Common myeloid progenitor, CD34-positive (primary cell): ENCODE measurements at regions not wholly inside any gene's neighbourhood (a gene's known extent, or its start where the extent isn't known, plus 50 kb on each side); places are given as distances from the start of the nearest gene placed in this dataset.

Experiments used
- CTCF ChIA-PET: fragments of 350-600 bp; sonication (Branson Sonifier 250); formaldehyde crosslinking; loops from one replicate; lab custom pipeline; 2021; ENCODE audit warnings: antibody characterized with exemption; lab: Charles Lee
- POLR2A ChIA-PET: fragments of 350-600 bp; sonication (Branson Sonifier 250); formaldehyde crosslinking; loops from one replicate; lab custom pipeline; 2021; ENCODE audit warnings: antibody characterized with exemption; lab: Charles Lee
- DNase-seq, 3 donors: peaks; one replicate each; pipeline versions ENCODE4 v3.0.0 to v3.0.0-alpha.2; 2013
- H3K27ac ChIP-seq, 2 experiments: 1 replicate in 1 of 2; 2 replicates in 1 of 2; pipeline ENCODE4 v1.7.0; 2013; ENCODE audit warnings: inconsistent platforms in 2 of 2, low read length in 2 of 2, mild to moderate bottlenecking in 2 of 2, low read depth in 1 of 2, moderate library complexity in 1 of 2; ENCODE audit not compliant: severe bottlenecking in 2 of 2, insufficient read depth in 1 of 2, poor library complexity in 1 of 2
- H3K27me3 ChIP-seq, 5 experiments: replicated peaks in 2 of 5; 1 replicate in 3 of 5; 2 replicates in 2 of 5; pipeline versions ENCODE4 v1.6.1 to v1.7.0; 2013; ENCODE audit warnings: low read length in 4 of 5, mild to moderate bottlenecking in 2 of 5, moderate library complexity in 2 of 5, inconsistent platforms in 1 of 5; ENCODE audit not compliant: insufficient read depth in 5 of 5, control insufficient read depth in 4 of 5
- H3K36me3 ChIP-seq, 4 experiments: 1 replicate in 2 of 4; 2 replicates in 2 of 4; pipeline versions ENCODE4 v1.6.1 to v1.7.0; 2013; ENCODE audit warnings: low read length in 3 of 4, control low read depth in 1 of 4, mild to moderate bottlenecking in 1 of 4; ENCODE audit not compliant: control insufficient read depth in 4 of 4, insufficient read depth in 4 of 4
- H3K4me1 ChIP-seq, 4 experiments: 1 replicate in 3 of 4; 2 replicates in 1 of 4; pipeline versions ENCODE4 v1.6.1 to v1.7.1; 2013; ENCODE audit warnings: low read length in 3 of 4, mild to moderate bottlenecking in 3 of 4, control low read depth in 1 of 4, inconsistent platforms in 1 of 4, moderate library complexity in 1 of 4; ENCODE audit not compliant: control insufficient read depth in 4 of 4, insufficient read depth in 4 of 4; ENCODE audit errors: control extremely low read depth in 1 of 4
- H3K4me3 ChIP-seq, 7 experiments: 1 replicate in 4 of 7; 2 replicates in 3 of 7; pipeline versions ENCODE4 v1.5.1 to v1.7.0; 2013; ENCODE audit warnings: mild to moderate bottlenecking in 7 of 7, low read length in 6 of 7, moderate library complexity in 6 of 7, inconsistent platforms in 2 of 7, low read depth in 2 of 7, control low read depth in 1 of 7; ENCODE audit not compliant: insufficient read depth in 4 of 7, control insufficient read depth in 1 of 7; ENCODE audit errors: extremely low read depth in 1 of 7
- H3K9me3 ChIP-seq, 5 experiments: 1 replicate in 4 of 5; 2 replicates in 1 of 5; pipeline versions ENCODE4 v1.6.1 to v1.7.1; 2013; ENCODE audit warnings: low read length in 4 of 5, mild to moderate bottlenecking in 2 of 5, inconsistent platforms in 1 of 5, low read depth in 1 of 5, moderate library complexity in 1 of 5; ENCODE audit not compliant: control insufficient read depth in 4 of 5, insufficient read depth in 2 of 5; ENCODE audit errors: control extremely low read depth in 1 of 5
- WGBS: methylation state at CpG from one replicate; pipeline ENCODE4 v1.1.5; 2013; ENCODE audit not compliant: insufficient coverage; 5-methylcytosine and 5-hydroxymethylcytosine counted together

DNA sequence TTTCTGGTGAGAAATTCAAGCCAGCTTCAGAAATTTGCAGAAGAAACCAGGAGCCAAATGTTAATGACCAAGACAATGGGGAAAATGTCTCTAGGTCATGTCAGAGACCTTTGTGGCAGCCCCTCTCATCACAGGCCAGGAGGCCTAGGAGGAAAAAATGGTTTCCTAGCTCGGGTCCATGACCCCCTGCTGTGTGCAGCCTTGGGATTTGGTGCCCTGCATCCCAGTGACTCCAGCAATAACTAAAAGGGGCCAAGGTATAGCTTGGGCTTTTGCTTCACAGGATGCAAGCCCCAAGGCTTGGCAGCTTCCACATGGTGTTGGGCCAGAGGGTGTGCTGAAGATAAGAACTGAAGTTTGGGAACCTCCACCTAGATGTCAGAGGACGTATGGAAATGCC is 814.7 kb upstream of the SLIT2 start:
- DNase-seq = no peak
- Histone ChIP-seq H3K9me3 (peaks cover 0 to 3% (median 0%) of the 10 kb centered on the region in 5 experiments), H3K27me3 (no peaks in the 10 kb centered on the region), H3K36me3 (no peaks in the 10 kb centered on the region), H3K27ac (no peak overlapping the region), H3K4me1 (no peaks in the 10 kb centered on the region), H3K4me3 (no peak overlapping the region)
- 64% methylated on average over 2 of the region's 2 CpGs for WGBS
- ChIA-PET POLR2A (no interaction called here), CTCF (no interaction called here)

DNA sequence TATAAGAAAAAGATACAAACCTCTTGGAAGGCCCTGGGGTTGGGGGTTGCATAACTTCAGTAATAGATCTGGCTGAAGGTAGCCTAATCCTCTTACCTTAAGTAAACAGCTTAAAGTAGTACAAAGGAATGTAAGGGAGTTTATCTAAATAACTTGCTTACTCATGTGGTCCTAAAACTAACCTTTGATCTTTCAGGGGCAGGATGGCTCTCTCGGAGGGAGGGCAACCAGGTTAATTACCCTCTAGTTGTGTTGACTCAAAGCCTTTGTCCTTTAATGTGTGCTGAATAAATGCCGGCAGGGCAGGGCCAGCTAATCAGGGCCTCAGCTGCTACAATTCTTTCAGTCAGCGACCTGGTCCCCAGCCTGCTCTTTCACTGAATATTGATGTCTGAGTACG is 822.0 kb upstream of the SLIT2 start:
- WGBS = 58% methylated on average over 3 of the region's 4 CpGs
- no peaks in the 10 kb centered on the region for H3K36me3 ChIP-seq
- peaks cover 0 to 4% (median 0%) of the 10 kb centered on the region in 5 experiments for H3K9me3 ChIP-seq
- CTCF ChIA-PET = no interaction called here
- no peak overlapping the region for H3K27ac ChIP-seq
- POLR2A ChIA-PET = no interaction called here
- H3K4me3 ChIP-seq = no peak overlapping the region
- no peak for DNase-seq
- no peaks in the 10 kb centered on the region for H3K27me3 ChIP-seq
- no peaks in the 10 kb centered on the region for H3K4me1 ChIP-seq

DNA sequence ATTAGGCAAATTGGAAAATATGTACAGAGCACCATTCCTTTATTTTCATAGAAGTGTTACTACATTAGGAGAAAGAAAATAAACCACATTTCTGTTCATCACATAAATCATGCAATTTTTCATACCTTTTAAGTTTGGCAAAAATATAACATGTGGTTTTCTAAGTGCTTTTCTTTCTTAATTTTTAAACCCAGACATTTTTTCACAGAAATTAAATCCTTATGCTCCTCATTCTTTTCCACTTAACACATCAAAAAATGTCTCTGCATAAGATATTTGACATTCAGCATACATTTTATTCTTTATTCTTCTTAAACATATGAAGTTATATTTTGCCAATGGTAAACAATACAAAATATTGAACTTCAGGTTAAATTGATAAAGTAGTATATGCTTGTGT is 826.6 kb upstream of the SLIT2 start:
- POLR2A ChIA-PET = no interaction called here
- Histone ChIP-seq H3K27me3 (no peaks in the 10 kb centered on the region), H3K4me3 (no peak overlapping the region), H3K27ac (no peak overlapping the region), H3K9me3 (peaks cover 0 to 4% (median 0%) of the 10 kb centered on the region in 5 experiments), H3K36me3 (no peaks in the 10 kb centered on the region), H3K4me1 (no peaks in the 10 kb centered on the region)
- DNase-seq = no peak
- CTCF ChIA-PET = no interaction called here

DNA sequence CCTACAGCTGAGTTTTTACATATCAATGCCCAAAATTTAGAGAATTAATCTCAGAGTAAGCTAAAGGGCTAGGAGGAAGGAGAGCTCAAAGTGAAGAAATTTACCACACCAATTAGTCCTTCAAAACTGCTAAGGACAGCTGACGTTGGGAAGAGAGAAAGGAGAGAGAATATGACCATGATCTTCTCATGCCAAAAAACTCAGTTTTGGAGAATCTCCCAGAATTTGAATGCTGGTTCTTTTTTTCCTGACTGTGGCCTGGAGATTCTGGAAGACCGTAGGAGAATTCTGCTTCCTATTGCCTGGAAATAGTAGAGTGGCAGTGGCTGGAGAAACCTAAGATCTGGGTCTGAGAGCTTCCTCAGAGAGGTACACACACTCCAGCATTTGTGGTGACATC is 834.4 kb upstream of the SLIT2 start:
- WGBS = 50% methylated on average over 1 of the region's 2 CpGs
- CTCF ChIA-PET = no interaction called here
- no peaks in the 10 kb centered on the region for H3K4me1 ChIP-seq
- no peak overlapping the region for H3K4me3 ChIP-seq
- POLR2A ChIA-PET = no interaction called here
- no peaks in the 10 kb centered on the region for H3K36me3 ChIP-seq
- no peaks in the 10 kb centered on the region for H3K9me3 ChIP-seq
- no peak for DNase-seq
- H3K27me3 ChIP-seq = no peaks in the 10 kb centered on the region
- H3K27ac ChIP-seq = no peak overlapping the region

DNA sequence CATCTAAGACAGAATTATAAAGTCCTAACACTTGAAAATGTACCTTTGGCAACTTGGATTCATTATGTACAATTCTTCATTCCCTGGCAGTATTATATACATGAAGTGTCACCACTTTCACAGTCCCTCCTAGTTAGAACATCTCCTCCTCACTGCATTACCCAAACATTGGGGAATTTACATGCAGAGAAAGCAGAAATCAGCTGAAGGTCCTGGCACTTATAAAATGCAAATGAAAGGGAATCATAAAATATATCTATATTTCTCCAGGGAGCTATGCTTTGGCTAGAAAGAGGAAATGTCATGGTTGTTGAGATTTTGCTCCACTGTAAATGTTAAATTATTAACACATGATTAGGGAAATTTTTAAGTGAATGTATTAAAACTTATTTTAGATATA is 835.6 kb upstream of the SLIT2 start:
- POLR2A ChIA-PET = no interaction called here

DNA sequence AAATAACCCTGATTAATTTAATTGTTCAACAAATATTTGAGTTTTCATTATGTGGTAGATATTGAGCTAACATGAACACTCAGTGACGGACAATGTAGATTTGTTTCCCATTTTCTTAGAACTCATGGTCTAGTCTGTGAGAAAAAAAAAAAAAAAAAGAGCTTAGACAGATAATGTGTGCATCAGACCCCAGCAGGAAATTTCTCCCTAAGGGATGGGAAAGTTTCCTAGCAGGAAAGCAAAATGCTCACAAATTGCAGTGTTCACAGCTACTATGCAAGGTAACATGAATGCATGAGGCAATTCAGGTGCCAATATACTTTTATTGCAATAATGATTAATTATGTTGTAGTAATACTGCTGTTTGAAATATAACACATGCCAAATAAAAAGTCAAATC is 843.2 kb upstream of the SLIT2 start:
- no peak overlapping the region for H3K4me3 ChIP-seq
- POLR2A ChIA-PET = no interaction called here
- no peaks in the 10 kb centered on the region for H3K36me3 ChIP-seq
- DNase-seq = no peak
- no peaks in the 10 kb centered on the region for H3K4me1 ChIP-seq
- 83% methylated on average over 1 of the region's 1 CpG for WGBS
- H3K9me3 ChIP-seq = no peaks in the 10 kb centered on the region
- CTCF ChIA-PET = interaction anchor here (0.8 kb wide), 1 partner anchor 25 kb away, joined by 3 read pairs; no protein-coding TSS in a partner anchor
- no peaks in the 10 kb centered on the region for H3K27me3 ChIP-seq
- H3K27ac ChIP-seq = no peak overlapping the region

More for the DNA sequence above, 835.6 kb upstream of the SLIT2 start:
- DNase-seq = no peak
- Histone ChIP-seq H3K36me3 (no peaks in the 10 kb centered on the region), H3K4me1 (no peaks in the 10 kb centered on the region), H3K27ac (no peak overlapping the region), H3K9me3 (no peaks in the 10 kb centered on the region), H3K27me3 (no peaks in the 10 kb centered on the region), H3K4me3 (no peak overlapping the region)
- CTCF ChIA-PET = no interaction called here

DNA sequence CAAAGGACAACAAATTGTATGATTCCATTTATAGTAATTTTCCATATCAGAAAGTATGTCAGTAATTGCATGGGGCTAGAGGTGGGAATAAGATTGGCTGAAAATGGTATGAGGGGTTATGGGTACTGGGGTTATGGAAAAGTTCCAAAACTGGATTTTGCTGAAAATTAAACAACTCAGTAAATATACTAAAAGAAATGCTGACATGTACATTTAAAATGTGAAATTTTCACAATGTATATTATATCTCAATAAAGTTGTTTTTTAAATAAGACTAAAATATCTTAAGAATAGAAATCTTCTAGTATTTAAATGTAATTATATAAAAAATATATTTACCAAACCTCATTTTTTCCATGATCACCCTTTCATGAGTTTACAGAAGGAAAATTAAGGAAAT is 844.9 kb upstream of the SLIT2 start:
- no peaks in the 10 kb centered on the region for H3K27me3 ChIP-seq
- H3K4me1 ChIP-seq = no peaks in the 10 kb centered on the region
- no peak overlapping the region for H3K27ac ChIP-seq
- H3K4me3 ChIP-seq = no peak overlapping the region
- ChIA-PET CTCF (no interaction called here), POLR2A (no interaction called here)
- H3K36me3 ChIP-seq = no peaks in the 10 kb centered on the region
- no peak for DNase-seq
- H3K9me3 ChIP-seq = no peaks in the 10 kb centered on the region
